ENCODE measurements at regions not wholly inside any gene's neighbourhood (a gene's known extent, or its start where the extent isn't known, plus 50 kb on each side); places are given as distances from the start of the nearest gene placed in this dataset.
"Not testable (repeated sequence)": the region's sequence is repeated elsewhere in the genome, so short reads cannot be mapped to it uniquely, and the experiment has no call there.

DNA sequence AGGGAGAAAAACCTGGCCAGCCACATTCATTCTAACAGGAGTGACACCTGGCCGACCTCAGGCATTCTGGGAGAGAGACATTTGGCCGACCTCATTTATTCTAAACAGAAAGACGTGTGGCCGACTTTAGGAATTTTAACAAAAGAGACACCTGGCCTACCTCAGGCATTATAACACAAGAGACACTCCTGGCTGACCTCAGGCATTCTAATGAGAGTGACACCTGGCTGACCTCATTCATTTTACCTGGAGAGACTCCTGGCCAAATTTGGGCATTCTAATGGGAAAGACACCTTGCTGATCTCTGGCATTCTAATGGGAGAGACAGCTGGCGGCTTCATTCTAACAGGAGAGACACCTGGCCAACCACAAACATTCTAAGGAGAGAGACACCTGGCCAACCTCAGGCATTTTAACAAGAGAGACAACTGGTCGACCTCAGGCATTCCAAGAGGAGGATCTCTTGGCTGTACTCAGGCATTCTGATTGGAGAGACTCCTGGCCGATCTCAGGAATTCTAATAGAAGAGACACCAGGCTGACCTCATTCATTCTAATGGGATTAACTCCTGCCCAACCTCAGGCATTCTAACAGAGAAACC, 1353.9 kb downstream of the UQCRFS1 start:
- intact Hi-C loops (cut with DNase I) = no loop called here
- H3K27ac ChIP-seq = no peak overlapping the region
- peaks cover 0 to 11% (median 0%) of the 10 kb centered on the region in 3 donors for H3K9me3 ChIP-seq (replicated peaks in 1 of 3)
- H3K4me3 ChIP-seq = no peak overlapping the region
- 70 to 82% (median 74%) methylated on average over 6 to 7 of the region's 7 CpGs for WGBS, 4 donors
- no peaks in the 10 kb centered on the region for H3K36me3 ChIP-seq (replicated peaks in 1 of 2)
- H3K27me3 ChIP-seq = no peaks in the 10 kb centered on the region
- DNase-seq = no peak
- TF ChIP-seq, protein P1, sequence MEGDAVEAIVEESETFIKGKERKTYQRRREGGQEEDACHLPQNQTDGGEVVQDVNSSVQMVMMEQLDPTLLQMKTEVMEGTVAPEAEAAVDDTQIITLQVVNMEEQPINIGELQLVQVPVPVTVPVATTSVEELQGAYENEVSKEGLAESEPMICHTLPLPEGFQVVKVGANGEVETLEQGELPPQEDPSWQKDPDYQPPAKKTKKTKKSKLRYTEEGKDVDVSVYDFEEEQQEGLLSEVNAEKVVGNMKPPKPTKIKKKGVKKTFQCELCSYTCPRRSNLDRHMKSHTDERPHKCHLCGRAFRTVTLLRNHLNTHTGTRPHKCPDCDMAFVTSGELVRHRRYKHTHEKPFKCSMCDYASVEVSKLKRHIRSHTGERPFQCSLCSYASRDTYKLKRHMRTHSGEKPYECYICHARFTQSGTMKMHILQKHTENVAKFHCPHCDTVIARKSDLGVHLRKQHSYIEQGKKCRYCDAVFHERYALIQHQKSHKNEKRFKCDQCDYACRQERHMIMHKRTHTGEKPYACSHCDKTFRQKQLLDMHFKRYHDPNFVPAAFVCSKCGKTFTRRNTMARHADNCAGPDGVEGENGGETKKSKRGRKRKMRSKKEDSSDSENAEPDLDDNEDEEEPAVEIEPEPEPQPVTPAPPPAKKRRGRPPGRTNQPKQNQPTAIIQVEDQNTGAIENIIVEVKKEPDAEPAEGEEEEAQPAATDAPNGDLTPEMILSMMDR (IDR thresholded peaks at IDR 0.05) = no peak
- TF ChIP-seq POLR2A (IDR thresholded peaks at IDR 0.05) = no peak
- no peaks in the 10 kb centered on the region for H3K4me1 ChIP-seq (replicated peaks in 1 of 2)

DNA sequence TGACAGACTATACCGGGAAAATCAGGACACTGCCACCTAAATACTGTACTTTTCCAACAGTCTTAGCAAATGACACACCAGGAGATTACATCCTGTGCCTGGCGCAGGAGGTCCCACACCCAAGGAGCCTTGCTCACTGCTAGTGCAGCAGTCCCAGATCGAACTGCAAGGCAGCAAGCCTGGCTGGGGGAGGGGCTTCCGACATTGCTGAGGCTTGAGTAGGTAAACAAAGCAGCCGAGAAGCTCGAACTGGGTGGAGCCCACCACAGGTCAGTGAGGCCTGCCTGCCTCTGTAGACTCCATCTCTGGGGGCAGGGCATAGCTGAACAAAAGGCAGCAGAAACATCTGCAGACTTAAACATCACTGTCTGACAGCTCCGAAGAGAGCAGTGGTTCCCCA, 1360.0 kb downstream of the UQCRFS1 start:
- H3K36me3 ChIP-seq (replicated peaks in 1 of 2); H3K4me3 ChIP-seq; H3K4me1 ChIP-seq (replicated peaks in 1 of 2); intact Hi-C loops (cut with DNase I); H3K27me3 ChIP-seq; DNase-seq; H3K9me3 ChIP-seq (replicated peaks in 1 of 3); H3K27ac ChIP-seq: not testable (repeated sequence)
- 78 to 92% (median 84%) methylated on average over 5 to 7 of the region's 7 CpGs for WGBS, 4 donors

DNA sequence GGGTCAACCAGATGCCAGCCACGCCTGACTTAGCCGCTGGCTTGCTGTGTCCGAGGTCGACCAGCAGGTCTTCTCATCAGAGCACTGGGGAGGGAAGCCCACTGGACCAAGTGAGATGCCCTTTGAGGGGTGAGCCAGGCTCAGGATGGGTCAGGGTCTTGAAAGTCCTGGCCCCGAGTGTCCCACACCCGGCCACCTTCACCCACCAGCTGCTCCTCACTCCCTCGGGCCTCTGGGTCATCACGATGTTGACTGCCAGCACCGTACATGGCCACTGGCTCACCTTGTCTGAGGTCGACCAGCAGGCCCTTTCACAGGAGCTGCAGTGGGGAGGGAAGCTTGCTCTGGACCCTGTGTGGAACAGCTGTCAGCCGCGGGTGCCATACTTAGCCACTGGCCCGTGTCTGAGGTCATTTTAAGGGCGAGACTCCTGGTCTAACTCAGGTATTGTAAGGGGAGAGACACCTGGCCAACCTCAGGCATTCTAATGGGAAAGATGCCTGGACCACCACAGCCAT, 1361.3 kb downstream of the UQCRFS1 start:
- H3K9me3 ChIP-seq (replicated peaks in 1 of 3) = no peaks in the 10 kb centered on the region
- intact Hi-C loops (cut with DNase I) = no loop called here
- H3K27me3 ChIP-seq = no peaks in the 10 kb centered on the region
- no peak for TF ChIP-seq POLR2A (IDR thresholded peaks at IDR 0.05)
- TF ChIP-seq, protein P1 (IDR thresholded peaks at IDR 0.05) = no peak
- no peak overlapping the region for H3K4me3 ChIP-seq
- DNase-seq = no peak
- H3K27ac ChIP-seq = no peak overlapping the region
- H3K4me1 ChIP-seq (replicated peaks in 1 of 2) = no peaks in the 10 kb centered on the region
- WGBS, 4 donors = 87 to 96% (median 91%) methylated on average over 7 to 14 of the region's 14 CpGs
- H3K36me3 ChIP-seq (replicated peaks in 1 of 2) = no peaks in the 10 kb centered on the region

DNA sequence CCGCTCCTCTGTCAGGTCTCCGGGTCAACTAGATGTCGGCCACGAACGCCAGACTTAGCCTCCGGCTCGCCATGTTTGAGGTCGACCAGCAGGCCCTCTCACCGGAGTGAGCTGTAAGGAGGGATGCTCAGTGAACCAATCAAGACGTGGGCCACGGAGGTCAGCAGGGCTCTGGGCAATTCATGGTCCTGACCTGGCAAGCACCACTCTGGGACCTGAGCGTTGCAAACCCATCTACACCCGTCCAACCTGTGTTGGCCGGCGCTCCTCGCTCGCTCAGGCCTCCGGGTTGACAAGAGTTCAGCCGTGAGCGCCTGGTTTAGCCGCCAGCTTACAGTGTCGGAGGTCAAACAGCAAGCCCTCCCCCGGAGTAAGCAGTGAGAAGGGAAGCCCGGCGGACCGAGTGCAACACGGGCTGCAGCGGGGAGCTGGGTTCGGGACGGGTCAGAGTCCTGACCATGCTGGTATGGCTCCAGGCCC, 1361.9 kb downstream of the UQCRFS1 start:
- no peaks in the 10 kb centered on the region for H3K9me3 ChIP-seq (replicated peaks in 1 of 3)
- intact Hi-C loops (cut with DNase I) = no loop called here
- H3K4me3 ChIP-seq = no peak overlapping the region
- DNase-seq = no peak
- H3K4me1 ChIP-seq (replicated peaks in 1 of 2) = no peaks in the 10 kb centered on the region
- no peaks in the 10 kb centered on the region for H3K27me3 ChIP-seq
- no peaks in the 10 kb centered on the region for H3K36me3 ChIP-seq (replicated peaks in 1 of 2)
- 95 to 100% (median 97%) methylated on average over 4 to 30 of the region's 30 CpGs for WGBS, 4 donors
- TF ChIP-seq, protein P1 (IDR thresholded peaks at IDR 0.05) = no peak
- no peak for TF ChIP-seq POLR2A (IDR thresholded peaks at IDR 0.05)
- H3K27ac ChIP-seq = no peak overlapping the region

DNA sequence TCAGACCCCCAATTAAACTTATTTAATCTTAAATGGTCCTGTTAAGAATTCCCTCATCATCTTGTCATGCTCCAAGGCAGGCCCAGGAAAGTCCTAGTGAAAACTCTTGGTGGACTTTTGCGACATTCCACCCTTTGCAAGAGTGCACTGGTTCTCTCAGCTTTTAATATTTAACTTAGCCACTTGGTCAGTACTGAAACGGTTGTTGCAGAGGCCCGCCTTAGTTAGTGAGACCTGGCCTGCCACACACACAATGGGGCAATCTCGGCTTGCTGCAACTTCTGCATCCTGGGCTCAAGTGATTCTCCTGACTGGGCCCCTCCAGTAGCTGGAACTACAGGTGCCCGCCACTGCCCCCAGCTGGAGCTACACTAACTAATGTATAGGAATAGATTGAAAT, 1366.0 kb downstream of the UQCRFS1 start:
- no peak overlapping the region for H3K27ac ChIP-seq
- H3K9me3 ChIP-seq (replicated peaks in 1 of 3) = no peaks in the 10 kb centered on the region
- H3K27me3 ChIP-seq = no peaks in the 10 kb centered on the region
- no peaks in the 10 kb centered on the region for H3K4me1 ChIP-seq (replicated peaks in 1 of 2)
- 71 to 78% (median 75%) methylated on average over 5 of the region's 5 CpGs for WGBS, 4 donors
- intact Hi-C loops (cut with DNase I) = no loop called here
- H3K4me3 ChIP-seq = no peak overlapping the region
- TF ChIP-seq, protein P1 (IDR thresholded peaks at IDR 0.05) = no peak
- no peak for TF ChIP-seq POLR2A (IDR thresholded peaks at IDR 0.05)
- H3K36me3 ChIP-seq (replicated peaks in 1 of 2) = no peaks in the 10 kb centered on the region
- DNase-seq = no peak
